Stimulated activated CD4-positive, alpha-beta T cell treated with anti-CD3 and anti-CD28 coated beads, Interleukin-12 subunit alpha, Interleukin-12 subunit beta, amount 100 ng/mL, for 24 hours (primary cell): ENCODE measurements at regions not wholly inside any gene's neighbourhood (a gene's known extent, or its start where the extent isn't known, plus 50 kb on each side); places are given as distances from the start of the nearest gene placed in this dataset.

ENCODE experiments used
- DNase-seq, 2 experiments: peaks; one replicate each; pipeline ENCODE4 v3.0.0-alpha.2; 2020; ENCODE audit warnings: low read depth in 2 of 2

DNA sequence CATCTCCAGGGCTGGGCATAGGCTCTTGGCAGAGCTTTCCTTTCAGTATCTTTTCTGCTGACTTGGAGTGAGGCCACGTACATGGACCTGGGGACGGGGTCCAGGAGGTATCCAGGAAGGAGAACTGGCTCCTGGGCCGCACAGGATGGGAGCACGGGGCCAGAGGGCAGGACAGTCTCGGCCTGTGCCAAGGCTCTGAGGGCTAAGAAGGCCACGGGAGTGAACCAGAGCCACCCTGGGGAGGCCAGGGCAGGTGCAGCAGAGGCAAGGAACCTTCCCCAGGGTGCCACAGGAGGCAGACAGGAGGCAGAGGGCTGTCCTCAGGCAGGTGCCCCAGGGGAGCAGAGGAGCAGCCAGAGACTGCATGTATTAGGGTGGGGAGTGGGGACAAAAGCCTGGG, 50.3 kb downstream of the PLXNA1 start:
- DNase-seq: no peak

DNA sequence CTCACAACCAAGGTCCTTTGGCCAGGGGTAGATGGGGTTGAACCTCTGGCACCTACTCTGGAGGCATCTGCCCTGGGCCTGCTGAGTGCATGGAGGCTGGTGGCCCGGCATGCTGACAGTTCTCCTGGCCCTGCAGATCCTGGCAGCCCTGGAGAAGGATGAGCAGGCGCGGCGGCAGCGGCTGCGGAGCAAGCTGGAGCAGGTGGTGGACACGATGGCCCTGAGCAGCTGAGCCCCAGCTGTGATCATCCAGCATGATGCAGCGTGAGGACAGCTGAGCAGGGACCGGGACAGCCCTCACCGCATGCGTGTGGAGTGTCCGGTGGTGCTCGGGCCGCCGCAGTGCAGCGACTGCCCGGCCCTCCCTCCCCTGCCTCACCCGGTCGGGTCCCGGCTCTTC, 50.9 kb downstream of the PLXNA1 start:
- no peak for DNase-seq

GRCh38 chr3:127034195-127034989, 51.5 kb downstream of the PLXNA1 start:
- DNase-seq: no peak

DNA sequence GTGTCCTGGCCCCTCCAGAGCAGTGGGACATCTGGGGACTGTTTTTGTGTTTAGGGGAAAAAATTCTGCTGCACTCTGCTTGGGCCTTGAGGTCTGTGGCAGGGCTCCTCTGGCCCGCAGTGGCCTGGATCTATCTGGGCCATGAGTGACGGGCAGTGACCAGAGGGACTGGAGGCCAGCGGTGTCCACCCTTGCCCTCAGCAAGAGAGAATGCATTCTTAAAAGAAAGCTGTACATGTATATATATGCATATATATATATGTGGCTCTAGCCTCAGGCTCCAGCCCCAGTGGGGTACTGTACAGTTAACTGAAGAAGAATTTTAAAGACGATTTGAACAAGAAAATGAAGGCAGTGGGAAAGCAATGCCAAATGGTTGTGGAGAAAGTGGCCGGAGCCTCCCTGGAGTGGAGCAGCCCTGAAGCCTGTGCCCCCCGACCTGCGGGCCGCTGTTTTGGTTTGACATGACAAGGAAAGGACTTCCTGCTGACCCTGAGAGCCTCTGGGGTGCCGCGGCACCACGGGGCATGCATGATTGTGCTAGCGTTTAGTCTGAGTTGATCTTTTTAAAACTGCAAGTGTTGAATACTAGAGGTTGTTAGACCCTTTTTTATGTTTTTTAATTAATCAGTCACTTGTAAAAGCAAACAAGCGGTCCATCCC, 52.2 kb downstream of the PLXNA1 start:
- DNase-seq: no peak

DNA sequence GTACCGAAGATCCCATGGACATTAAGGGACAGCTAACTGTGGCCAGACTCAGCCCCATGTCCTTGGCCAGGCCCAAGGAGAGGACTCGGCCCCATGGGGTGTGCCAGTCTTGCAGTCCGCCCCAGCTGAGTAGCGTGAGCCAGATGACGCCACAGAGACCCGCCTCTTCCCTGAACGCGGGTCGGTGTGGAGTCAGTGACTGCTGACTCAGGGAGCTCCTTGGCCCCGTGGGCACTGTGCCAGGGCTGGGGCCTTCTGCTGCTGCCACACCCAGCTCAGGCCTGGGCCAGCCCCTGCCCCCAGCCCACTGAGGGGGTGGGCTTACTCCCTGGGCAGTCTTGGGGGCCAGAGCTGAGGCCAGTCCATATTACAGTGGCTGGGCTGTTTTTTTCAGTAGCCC, 52.8 kb downstream of the PLXNA1 start:
- no peak for DNase-seq

- no peak for DNase-seq
Measured at GRCh38 chr3:127036209-127037020, 53.5 kb downstream of the PLXNA1 start.

GRCh38 chr3:127037021-127037400, 54.1 kb downstream of the PLXNA1 start:
- no peak for DNase-seq

GRCh38 chr3:127037418-127037841, 54.5 kb downstream of the PLXNA1 start:
- DNase-seq: no peak

DNA sequence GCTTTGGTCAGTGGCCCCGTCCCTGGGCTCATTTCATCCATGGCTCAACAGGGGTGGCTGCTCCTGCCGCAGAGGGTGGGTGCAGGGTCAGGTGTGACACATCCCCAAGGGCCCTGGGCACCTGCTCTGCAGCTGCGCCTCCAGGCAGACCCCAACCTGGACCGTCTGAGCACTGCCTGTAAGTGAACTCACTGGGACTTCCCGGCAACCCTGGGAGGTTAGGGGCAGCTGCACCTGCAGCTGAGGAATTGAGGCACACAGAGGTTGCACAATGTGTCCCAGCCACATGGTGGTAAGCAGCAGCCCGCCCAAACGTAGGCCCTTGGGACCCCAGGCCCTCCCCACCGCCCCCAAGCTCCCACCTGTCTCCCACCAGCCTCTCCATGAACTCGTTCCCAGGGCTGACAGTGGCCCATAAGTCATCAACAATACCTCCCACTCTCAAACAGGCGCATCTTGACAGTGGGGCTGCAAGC, 55.1 kb downstream of the PLXNA1 start:
- DNase-seq: no peak

DNA sequence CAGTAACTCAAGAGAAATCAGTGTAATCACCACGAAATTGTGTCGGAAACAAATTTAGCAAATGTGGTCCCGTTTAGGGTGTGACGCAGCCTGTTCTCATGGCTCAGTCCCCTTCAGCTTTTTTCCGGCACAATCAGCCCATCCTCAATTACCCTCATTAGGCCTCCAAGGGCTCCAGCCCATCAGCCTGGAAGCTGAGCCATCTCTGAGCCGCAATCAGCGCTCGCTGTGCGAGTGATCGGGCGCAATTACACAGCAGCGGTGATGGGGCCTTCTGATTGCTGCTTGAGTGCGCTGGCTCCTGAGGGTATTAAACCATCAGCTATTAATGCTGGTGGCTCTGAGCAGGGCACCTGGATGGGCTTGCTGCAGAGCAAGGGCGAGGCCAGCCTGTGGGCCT, 55.6 kb downstream of the PLXNA1 start:
- no peak for DNase-seq

- DNase-seq: no peak
Measured at GRCh38 chr3:127038923-127039581, 56.1 kb downstream of the PLXNA1 start.

- no peak for DNase-seq
Measured at GRCh38 chr3:127039719-127040118, 56.8 kb downstream of the PLXNA1 start.

DNA sequence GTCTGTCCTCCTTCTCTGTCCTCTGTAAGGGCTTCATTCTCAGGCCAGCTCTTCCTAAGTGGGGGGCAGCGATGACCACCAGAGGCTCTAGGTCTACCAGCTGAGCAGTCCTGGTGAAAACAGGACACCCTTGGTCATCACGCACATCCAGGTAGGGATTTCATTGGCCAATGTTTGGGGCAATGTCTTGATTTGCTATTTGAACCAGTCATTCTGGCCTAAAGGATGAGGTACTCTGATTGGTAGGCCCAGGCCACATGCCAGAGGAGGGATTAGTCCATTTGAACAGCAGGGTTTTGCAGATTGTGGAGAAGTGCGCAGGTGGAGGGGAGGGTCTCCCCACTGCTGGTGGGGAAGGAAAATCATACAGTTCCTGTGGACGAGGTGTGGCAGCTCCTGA, 57.3 kb downstream of the PLXNA1 start:
- no peak for DNase-seq

- DNase-seq: no peak
Measured at GRCh38 chr3:127041264-127041820, 58.4 kb downstream of the PLXNA1 start.

DNA sequence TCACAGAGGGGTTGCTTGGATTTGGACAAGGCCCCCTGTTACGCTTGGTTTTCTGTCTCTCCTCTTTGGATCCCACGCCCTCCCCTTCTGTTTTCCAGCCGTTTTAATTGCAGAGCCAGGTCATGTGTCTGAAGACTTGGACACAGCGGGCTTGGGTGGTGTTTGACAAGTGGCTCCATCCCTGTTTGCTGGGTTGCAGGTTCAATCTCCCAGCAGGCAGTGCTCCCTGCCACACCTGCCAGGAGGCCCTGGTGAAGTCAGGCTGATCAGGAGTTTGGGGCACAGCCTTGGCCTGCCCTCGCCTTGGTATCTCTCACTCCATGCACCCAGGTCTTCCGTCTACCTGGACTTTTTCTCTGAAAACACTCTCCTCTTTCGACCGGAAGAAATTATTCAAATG, 59.0 kb downstream of the PLXNA1 start:
- no peak for DNase-seq

DNA sequence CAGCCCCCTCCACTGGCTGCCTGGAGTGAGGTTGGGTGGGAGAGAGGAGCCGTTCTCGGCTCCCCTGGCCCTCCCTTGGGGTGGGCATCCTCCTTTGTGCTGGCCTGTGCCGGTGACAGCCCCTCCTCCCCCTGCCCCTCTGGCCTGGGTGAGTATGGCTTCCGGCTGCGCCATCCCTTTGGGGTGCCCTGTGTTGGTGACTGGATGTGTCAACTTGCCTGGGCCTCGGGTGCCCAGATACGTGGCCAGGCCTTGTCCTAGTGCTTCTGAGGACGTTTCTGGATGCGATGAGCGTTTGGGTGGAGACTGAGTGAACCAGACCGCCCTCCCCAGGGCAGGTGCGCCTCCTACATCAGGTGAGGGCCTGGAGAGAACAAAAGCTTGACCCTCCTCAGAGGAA, 59.7 kb downstream of the PLXNA1 start:
- no peak for DNase-seq

DNA sequence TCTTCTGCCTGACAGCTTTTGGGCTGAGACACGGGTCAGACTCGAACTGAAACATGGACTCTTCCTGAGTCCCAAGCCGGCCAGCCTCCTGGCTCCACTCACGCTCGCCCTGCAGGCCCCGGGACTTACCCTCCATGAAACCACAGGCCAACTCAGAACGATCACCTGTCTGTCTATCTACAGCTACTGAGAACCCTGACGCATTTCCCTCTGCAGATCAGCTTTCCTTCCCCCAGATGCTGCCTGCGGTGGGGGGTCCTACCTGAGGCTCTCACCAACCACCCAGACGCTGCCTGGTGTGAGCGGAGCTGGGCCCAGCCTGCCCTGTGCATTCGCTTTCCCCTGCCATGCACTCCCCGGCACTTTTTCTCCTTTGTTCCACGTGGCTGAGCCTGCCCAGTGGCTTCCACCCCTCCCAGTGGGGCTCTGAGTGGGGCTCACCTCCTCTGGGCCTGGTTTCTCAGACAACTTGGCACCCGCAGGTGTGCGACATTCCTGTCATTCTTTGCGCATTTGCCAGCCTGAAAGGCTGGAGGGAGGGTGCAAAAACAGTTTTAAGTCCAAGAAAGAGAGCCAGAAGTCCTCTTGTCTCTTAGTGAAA, 60.2 kb downstream of the PLXNA1 start:
- no peak for DNase-seq

DNA sequence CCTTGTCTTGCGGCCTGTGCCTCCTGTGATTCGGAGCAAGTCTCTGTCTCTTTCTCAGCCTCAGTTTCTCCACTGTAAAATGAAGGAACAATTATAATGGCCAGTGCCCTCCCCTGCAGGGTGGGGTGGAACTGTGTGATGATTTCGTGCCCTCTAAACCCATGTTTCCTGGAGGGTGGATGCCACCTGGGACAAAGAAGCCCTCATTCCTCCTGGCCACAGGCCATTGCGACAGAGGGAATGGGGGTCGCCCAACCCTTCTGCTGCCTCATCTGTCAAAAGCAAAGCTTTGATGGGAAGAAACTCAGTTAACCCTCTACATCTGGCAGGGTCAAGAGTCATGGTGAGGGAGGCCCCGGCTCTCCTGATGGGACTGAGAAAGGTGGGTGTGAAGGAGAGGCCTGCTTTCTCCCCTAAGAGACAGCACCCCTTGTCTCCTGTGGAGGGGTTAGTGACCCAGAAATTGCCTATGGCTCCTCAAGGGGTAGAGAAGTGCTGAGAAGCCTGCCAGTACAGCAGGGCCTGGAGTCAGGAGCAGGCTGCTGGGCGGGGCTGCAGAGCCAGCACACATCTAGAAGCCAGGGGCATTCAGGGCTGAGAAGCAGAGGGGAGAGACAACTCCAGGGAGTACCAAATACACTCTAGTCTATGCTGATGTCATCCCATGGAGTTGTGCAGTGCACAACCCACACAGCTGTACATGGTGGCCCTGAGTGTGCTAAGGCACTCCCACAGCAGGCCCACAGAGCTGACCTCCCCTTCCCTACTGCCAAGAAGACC, 61.0 kb downstream of the PLXNA1 start:
- DNase-seq: no peak

- DNase-seq: no peak
Measured at GRCh38 chr3:127044996-127045395, 62.1 kb downstream of the PLXNA1 start.

- no peak for DNase-seq
Measured at GRCh38 chr3:127045435-127046045, 62.6 kb downstream of the PLXNA1 start.
